GM19395 (cell line): ENCODE measurements at regions not wholly inside any gene's neighbourhood (a gene's known extent, or its start where the extent isn't known, plus 50 kb on each side); places are given as distances from the start of the nearest gene placed in this dataset.

Experiments
- ATAC-seq: cut with Tn5 transposase; IDR thresholded peaks from one replicate; pipeline ENCODE4 v1.9.1; 2021; ENCODE audit warnings: mild to moderate bottlenecking, moderate library complexity; ENCODE audit not compliant: unreplicated experiment

DNA sequence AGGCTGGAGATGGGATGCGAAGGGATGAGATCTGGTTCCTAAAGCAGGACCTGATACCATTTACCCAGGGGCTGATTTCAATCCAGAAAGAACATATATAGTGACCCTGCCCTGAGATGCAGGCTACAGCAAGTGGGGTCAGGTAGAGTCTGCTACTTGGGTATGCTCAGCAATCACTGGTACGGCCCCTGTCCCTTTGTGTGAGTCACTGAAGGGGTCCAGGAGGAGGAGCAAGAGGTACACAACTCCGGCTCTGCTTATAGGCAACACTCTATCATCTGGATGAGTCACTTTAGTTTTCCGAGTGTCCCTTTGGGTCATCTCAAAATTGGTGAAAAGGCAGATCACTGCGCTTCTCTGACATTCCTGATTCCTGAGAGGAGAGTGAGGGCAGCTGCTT lies 79.6 kb upstream of the SORCS1 start:
- no peak for ATAC-seq

DNA sequence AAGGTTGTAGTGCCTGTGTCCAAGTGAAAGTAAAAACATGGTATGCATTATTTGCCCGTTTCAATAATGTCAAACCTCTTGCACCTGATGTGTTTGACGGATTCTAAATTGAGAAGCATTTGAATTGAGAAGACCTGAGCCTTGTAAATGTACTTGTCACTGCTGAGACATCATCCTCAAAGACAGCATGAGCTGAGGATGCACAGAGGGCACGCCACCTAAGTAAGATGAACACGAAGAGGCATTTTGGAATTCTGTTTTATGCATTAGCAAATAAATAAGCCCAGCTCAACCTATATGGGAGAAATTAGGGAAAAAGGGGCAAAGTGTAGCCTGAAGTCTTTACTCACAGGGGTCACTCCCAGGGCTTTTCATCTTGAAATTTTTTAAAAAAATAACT lies 73.8 kb upstream of the SORCS1 start:
- no peak for ATAC-seq

DNA sequence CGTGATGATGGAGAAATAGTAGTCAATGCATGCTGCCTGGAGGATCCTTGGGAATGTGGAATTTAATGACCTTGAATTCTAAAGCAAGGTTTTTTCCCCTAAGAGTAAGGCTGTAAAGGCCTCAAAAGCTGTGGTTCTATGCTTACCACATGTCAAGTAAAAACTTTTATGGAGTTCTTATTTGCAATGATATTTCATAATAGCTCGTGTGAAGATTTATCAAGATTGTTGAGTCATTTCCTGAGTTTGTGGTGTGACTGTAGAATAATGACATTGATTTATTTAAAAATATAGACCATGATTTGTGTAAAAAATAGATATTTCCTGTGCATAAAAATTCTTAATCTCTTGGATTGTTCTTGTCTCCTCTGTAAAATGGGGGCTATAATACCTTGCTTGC lies 67.5 kb upstream of the SORCS1 start:
- ATAC-seq, result no peak

DNA sequence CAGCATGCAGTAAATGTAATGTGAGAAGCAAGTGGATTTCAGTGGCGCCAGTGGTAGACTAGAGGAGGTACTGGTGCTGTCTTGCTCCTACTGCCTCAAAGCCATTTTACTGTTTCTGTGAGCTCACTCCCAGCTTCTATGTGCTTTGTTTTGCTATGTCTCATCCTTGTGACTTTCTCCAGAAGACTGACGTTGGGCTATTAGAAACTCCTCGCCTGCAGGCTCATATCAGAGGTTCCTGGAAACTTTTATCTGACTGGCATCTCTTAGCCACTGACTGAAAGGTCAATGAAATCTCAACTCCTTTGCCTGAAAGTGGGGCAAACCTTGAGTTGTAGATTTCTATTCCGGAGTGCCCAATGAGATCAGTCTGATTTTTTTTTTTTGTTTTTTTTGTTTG lies 66.4 kb upstream of the SORCS1 start:
- ATAC-seq, result no peak

DNA sequence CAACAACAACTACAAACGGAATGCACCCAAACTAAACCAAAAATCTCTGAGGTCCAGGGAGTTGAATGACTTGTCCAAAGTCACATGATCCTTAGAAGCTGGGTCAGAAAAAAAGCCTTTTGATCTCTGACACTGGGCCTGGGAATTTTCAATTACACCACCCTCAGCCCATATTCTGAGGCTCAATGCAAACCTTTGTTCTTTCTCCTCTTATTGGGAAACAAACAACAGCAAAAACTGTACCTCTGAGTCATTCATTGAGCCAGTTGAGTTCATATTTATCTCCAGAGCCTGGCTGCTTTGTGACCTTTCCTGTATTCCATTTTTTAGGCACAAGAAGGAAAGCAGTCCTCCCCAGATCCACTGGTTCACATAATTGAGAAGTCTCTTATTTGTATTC lies 51.2 kb upstream of the SORCS1 start:
- no peak for ATAC-seq
